ENCODE measurements at regions not wholly inside any gene's neighbourhood (a gene's known extent, or its start where the extent isn't known, plus 50 kb on each side); places are given as distances from the start of the nearest gene placed in this dataset.
A peak's percentile ranks its signal among the peaks of the same experiment; 100 is the strongest.

- Mint-ChIP-seq H3K36me3 (ENCODE audit: low read depth) (no peaks in the 10 kb centered on the region), H3K4me3 (peak overlapping the region; percentile 81), H3K27me3 (no peaks in the 10 kb centered on the region), H3K4me1 (peaks cover 56% of the 10 kb centered on the region), H3K27ac (peak overlapping the region; percentile 100)
- ATAC-seq (no peak), DNase-seq (no peak)
- no peaks in the 10 kb centered on the region for H3K9me3 ChIP-seq (ENCODE audit: control insufficient read depth, low read length, poor library complexity, severe bottlenecking)
These were observed 106.4 kb upstream of the RASGRP1 start for GRCh38 chr15:38671006-38671387.

- Mint-ChIP-seq H3K27ac (peak overlapping the region; percentile 100), H3K36me3 (ENCODE audit: low read depth) (no peaks in the 10 kb centered on the region), H3K27me3 (no peaks in the 10 kb centered on the region), H3K4me1 (peaks cover 52% of the 10 kb centered on the region), H3K4me3 (peak overlapping the region; percentile 81)
- ATAC-seq, result peak; percentile 78
- peak in 2 of 3 donors; percentile 39 to 50 for DNase-seq
- H3K9me3 ChIP-seq (ENCODE audit: control insufficient read depth, low read length, poor library complexity, severe bottlenecking), result no peaks in the 10 kb centered on the region
These were observed 107.2 kb upstream of the RASGRP1 start for GRCh38 chr15:38671675-38672254.

GRCh38 chr15:38672273-38672672 is 107.7 kb upstream of the RASGRP1 start:
- ATAC-seq (no peak), DNase-seq (no peak)
- no peaks in the 10 kb centered on the region for H3K36me3 Mint-ChIP-seq (ENCODE audit: low read depth)
- H3K27me3 Mint-ChIP-seq, result no peaks in the 10 kb centered on the region
- no peaks in the 10 kb centered on the region for H3K9me3 ChIP-seq (ENCODE audit: control insufficient read depth, low read length, poor library complexity, severe bottlenecking)
- H3K27ac Mint-ChIP-seq, result peak overlapping the region; percentile 100
- peaks cover 47% of the 10 kb centered on the region for H3K4me1 Mint-ChIP-seq
- H3K4me3 Mint-ChIP-seq, result peak overlapping the region; percentile 81

- ATAC-seq (no peak), DNase-seq (no peak)
- peak overlapping the region; percentile 100 for H3K27ac Mint-ChIP-seq
- H3K4me3 Mint-ChIP-seq, result peak overlapping the region; percentile 42
- no peaks in the 10 kb centered on the region for H3K36me3 Mint-ChIP-seq (ENCODE audit: low read depth)
- H3K4me1 Mint-ChIP-seq, result peaks cover 42% of the 10 kb centered on the region
- no peaks in the 10 kb centered on the region for H3K27me3 Mint-ChIP-seq
- no peaks in the 10 kb centered on the region for H3K9me3 ChIP-seq (ENCODE audit: control insufficient read depth, low read length, poor library complexity, severe bottlenecking)
These were observed 108.4 kb upstream of the RASGRP1 start for GRCh38 chr15:38672814-38673670.

DNA sequence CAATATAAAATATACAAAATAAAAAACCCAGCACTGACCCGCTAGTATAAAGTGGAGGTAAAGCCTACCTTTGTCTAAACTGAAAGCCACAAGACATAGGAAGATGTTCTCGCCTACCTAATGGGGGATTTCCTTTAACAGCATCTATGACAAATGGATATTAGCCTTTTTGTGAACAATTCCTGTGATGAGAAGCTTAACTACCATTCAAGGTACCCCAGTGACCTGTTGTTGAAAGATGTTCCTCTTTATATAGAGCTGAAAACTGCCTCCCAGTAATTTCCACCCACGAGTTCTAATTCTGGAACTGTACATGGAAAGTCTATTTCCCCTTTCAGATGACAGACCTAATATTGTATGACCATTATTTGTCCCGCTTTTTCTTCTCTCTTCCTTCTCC is 109.8 kb upstream of the RASGRP1 start:
- DNase-seq, result no peak
- Mint-ChIP-seq H3K36me3 (ENCODE audit: low read depth) (peaks cover 2% of the 10 kb centered on the region), H3K4me1 (peaks cover 43% of the 10 kb centered on the region), H3K4me3 (no peak overlapping the region), H3K27ac (peak overlapping the region; percentile 100), H3K27me3 (no peaks in the 10 kb centered on the region)
- no peaks in the 10 kb centered on the region for H3K9me3 ChIP-seq (ENCODE audit: control insufficient read depth, low read length, poor library complexity, severe bottlenecking)
- ATAC-seq, result no peak

DNA sequence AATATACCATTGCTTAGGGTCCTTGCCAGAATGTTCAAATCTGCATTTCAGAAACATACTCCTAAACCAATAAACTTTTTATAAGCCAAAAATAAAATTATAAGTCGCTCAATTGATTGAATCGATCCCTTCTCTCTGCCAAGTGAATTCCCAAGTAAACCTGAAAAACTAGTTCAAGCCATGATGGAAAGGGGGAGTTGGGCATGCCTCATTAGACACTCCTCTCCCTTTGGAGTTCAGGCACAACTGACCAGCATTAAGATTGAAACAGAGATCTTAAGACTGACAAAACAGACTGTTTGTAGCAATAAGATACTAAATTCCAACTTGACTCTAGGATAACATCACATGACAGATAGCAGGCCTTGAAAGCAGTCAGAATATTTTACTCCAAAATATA is 113.7 kb upstream of the RASGRP1 start:
- Mint-ChIP-seq H3K4me1 (peaks cover 26% of the 10 kb centered on the region), H3K4me3 (no peak overlapping the region), H3K27ac (no peak overlapping the region)

GRCh38 chr15:38680775-38681174 is 116.2 kb upstream of the RASGRP1 start:
- H3K36me3 Mint-ChIP-seq (ENCODE audit: low read depth), result peaks cover 2% of the 10 kb centered on the region
- no peaks in the 10 kb centered on the region for H3K27me3 Mint-ChIP-seq
- no peak overlapping the region for H3K27ac Mint-ChIP-seq
- no peak overlapping the region for H3K4me3 Mint-ChIP-seq
- DNase-seq, result no peak
- H3K9me3 ChIP-seq (ENCODE audit: control insufficient read depth, low read length, poor library complexity, severe bottlenecking), result no peaks in the 10 kb centered on the region
- no peak for ATAC-seq
- peaks cover 38% of the 10 kb centered on the region for H3K4me1 Mint-ChIP-seq

More for the DNA sequence above, 113.7 kb upstream of the RASGRP1 start:
- Mint-ChIP-seq H3K36me3 (ENCODE audit: low read depth) (peaks cover 2% of the 10 kb centered on the region), H3K27me3 (no peaks in the 10 kb centered on the region)
- H3K9me3 ChIP-seq (ENCODE audit: control insufficient read depth, low read length, poor library complexity, severe bottlenecking), result no peaks in the 10 kb centered on the region
- ATAC-seq (no peak), DNase-seq (no peak)

GRCh38 chr15:38682363-38682762 is 117.7 kb upstream of the RASGRP1 start:
- Mint-ChIP-seq H3K4me1 (peaks cover 49% of the 10 kb centered on the region), H3K4me3 (no peak overlapping the region), H3K36me3 (ENCODE audit: low read depth) (peaks cover 2% of the 10 kb centered on the region), H3K27ac (peak overlapping the region; percentile 94), H3K27me3 (no peaks in the 10 kb centered on the region)
- no peak for DNase-seq
- no peaks in the 10 kb centered on the region for H3K9me3 ChIP-seq (ENCODE audit: control insufficient read depth, low read length, poor library complexity, severe bottlenecking)
- ATAC-seq, result no peak

- Mint-ChIP-seq H3K4me1 (peaks cover 53% of the 10 kb centered on the region), H3K27me3 (no peaks in the 10 kb centered on the region), H3K36me3 (ENCODE audit: low read depth) (peaks cover 2% of the 10 kb centered on the region), H3K27ac (peak overlapping the region; percentile 94), H3K4me3 (no peak overlapping the region)
- H3K9me3 ChIP-seq (ENCODE audit: control insufficient read depth, low read length, poor library complexity, severe bottlenecking), result no peaks in the 10 kb centered on the region
- DNase-seq (no peak), ATAC-seq (no peak)
These were observed 118.2 kb upstream of the RASGRP1 start for GRCh38 chr15:38682861-38683260.

GRCh38 chr15:38683382-38684242 is 119.0 kb upstream of the RASGRP1 start:
- peaks cover 60% of the 10 kb centered on the region for H3K4me1 Mint-ChIP-seq
- H3K27me3 Mint-ChIP-seq, result no peaks in the 10 kb centered on the region

GRCh38 chr15:38684440-38685010 is 119.9 kb upstream of the RASGRP1 start:
- no peaks in the 10 kb centered on the region for H3K36me3 Mint-ChIP-seq (ENCODE audit: low read depth)
- H3K27ac Mint-ChIP-seq, result peak overlapping the region; percentile 94
- peak overlapping the region; percentile 58 for H3K4me3 Mint-ChIP-seq
- H3K9me3 ChIP-seq (ENCODE audit: control insufficient read depth, low read length, poor library complexity, severe bottlenecking), result no peaks in the 10 kb centered on the region
- ATAC-seq, result no peak
- H3K4me1 Mint-ChIP-seq, result peaks cover 67% of the 10 kb centered on the region
- no peaks in the 10 kb centered on the region for H3K27me3 Mint-ChIP-seq
- no peak for DNase-seq

More at GRCh38 chr15:38683382-38684242, 119.0 kb upstream of the RASGRP1 start:
- peak in 2 of 3 donors; percentile 47 to 52 for DNase-seq
- H3K36me3 Mint-ChIP-seq (ENCODE audit: low read depth), result peaks cover 2% of the 10 kb centered on the region
- ATAC-seq, result peak; percentile 69
- peak overlapping the region; percentile 94 for H3K27ac Mint-ChIP-seq
- H3K9me3 ChIP-seq (ENCODE audit: control insufficient read depth, low read length, poor library complexity, severe bottlenecking), result no peaks in the 10 kb centered on the region
- H3K4me3 Mint-ChIP-seq, result peak overlapping the region; percentile 52

DNA sequence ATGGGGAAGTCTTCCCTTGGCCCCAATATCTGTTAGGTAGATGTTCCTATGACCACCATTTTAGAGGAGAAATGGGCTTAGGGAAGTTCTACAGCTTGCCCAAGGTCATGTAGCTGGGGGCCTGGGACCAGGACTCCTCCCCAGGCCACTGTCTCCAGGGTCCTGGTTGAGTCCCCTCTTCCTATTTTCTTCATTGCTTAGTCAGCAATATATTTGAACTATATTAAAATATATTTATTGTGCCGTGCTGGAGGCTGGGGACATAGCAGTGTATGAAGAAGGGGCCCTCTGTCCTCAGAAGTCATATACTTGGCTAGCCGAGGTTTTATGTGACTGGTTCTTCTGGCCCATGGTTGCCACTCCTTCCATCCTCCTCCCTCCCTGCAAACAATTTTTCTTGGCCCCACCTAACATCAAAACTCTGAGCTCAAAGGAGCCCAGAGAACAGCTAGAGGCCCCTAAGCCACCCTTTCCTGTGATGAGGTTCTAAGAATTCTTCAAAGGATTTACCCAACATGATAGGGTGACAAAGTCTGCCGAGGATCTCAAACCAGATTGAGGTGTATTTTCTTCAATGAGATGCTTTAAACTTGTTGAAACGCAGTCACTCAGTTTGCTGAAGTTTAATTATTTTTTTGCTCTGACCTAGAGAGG is 121.2 kb upstream of the RASGRP1 start:
- Mint-ChIP-seq H3K36me3 (ENCODE audit: low read depth) (no peaks in the 10 kb centered on the region), H3K4me1 (peaks cover 75% of the 10 kb centered on the region), H3K27me3 (no peaks in the 10 kb centered on the region), H3K4me3 (peak overlapping the region; percentile 43), H3K27ac (peak overlapping the region; percentile 94)
- DNase-seq (no peak), ATAC-seq (peak; percentile 73)
- H3K9me3 ChIP-seq (ENCODE audit: control insufficient read depth, low read length, poor library complexity, severe bottlenecking), result no peaks in the 10 kb centered on the region
